Kidney epithelial cell (primary cell): ENCODE measurements at regions not wholly inside any gene's neighbourhood (a gene's known extent, or its start where the extent isn't known, plus 50 kb on each side); places are given as distances from the start of the nearest gene placed in this dataset.

Experiments used
- DNase-seq: peaks from one replicate; pipeline ENCODE4 v3.0.0-alpha.2; 2010; ENCODE audit warnings: low read depth
- H3K27me3 ChIP-seq: 2 replicates; pipeline ENCODE4 v1.6.0; 2011; ENCODE audit warnings: low read length; ENCODE audit not compliant: control insufficient read depth, insufficient read depth
- H3K36me3 ChIP-seq: 2 replicates; pipeline ENCODE4 v1.5.1; 2011; ENCODE audit warnings: low read length; ENCODE audit not compliant: control insufficient read depth, insufficient read depth
- H3K4me3 ChIP-seq: 2 replicates; pipeline ENCODE4 v1.5.1; 2011; ENCODE audit warnings: low read depth, mild to moderate bottlenecking, control low read depth, low read length
- TF ChIP-seq, protein P1 (sequence below): IDR thresholded peaks from 2 replicates; pipeline ENCODE4 v1.5.1; 2011; ENCODE audit warnings: mild to moderate bottlenecking, moderate library complexity, low read length, control low read depth, inconsistent platforms; ENCODE audit not compliant: insufficient read depth, poor library complexity, severe bottlenecking

- Histone ChIP-seq H3K4me3 (no peak overlapping the region), H3K27me3 (no peaks in the 10 kb centered on the region), H3K36me3 (no peaks in the 10 kb centered on the region)
- DNase-seq = no peak
- TF ChIP-seq, protein P1, sequence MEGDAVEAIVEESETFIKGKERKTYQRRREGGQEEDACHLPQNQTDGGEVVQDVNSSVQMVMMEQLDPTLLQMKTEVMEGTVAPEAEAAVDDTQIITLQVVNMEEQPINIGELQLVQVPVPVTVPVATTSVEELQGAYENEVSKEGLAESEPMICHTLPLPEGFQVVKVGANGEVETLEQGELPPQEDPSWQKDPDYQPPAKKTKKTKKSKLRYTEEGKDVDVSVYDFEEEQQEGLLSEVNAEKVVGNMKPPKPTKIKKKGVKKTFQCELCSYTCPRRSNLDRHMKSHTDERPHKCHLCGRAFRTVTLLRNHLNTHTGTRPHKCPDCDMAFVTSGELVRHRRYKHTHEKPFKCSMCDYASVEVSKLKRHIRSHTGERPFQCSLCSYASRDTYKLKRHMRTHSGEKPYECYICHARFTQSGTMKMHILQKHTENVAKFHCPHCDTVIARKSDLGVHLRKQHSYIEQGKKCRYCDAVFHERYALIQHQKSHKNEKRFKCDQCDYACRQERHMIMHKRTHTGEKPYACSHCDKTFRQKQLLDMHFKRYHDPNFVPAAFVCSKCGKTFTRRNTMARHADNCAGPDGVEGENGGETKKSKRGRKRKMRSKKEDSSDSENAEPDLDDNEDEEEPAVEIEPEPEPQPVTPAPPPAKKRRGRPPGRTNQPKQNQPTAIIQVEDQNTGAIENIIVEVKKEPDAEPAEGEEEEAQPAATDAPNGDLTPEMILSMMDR = no peak
Observed at GRCh38 chr2:139260052-139260430, 479.9 kb upstream of the NXPH2 start.

DNA sequence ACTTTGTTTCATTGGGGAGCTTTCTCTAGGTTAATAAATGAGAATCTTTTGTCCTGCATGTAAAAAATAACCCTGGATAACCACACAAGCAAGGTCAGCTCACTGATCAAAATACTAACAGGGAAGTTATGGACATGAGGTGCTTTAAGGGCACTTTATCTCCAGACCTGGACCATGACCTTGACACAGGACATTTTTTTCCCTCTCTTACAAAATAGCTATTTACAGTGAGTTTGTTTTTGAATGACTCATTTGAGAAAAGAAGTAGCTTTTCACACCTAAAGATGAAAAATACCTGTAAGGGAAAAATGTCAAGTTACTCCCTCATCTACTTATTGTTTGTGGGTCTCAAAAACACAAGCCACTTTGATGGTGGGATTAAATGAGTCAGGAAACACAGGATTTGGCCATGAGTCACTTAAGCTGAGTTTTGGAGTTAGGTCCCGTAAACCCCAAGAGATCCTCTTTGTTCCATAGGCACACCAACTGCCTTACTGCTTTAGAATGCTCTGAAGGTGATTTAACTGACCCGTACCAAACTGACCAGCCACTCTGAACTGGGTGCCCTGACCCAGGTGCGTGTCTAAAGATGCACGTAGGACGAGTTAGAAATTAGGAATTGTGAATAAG is 479.3 kb upstream of the NXPH2 start:
- Histone ChIP-seq H3K27me3 (no peaks in the 10 kb centered on the region), H3K36me3 (no peaks in the 10 kb centered on the region), H3K4me3 (no peak overlapping the region)
- TF ChIP-seq, protein P1 = no peak
- no peak for DNase-seq

GRCh38 chr2:139241286-139241685 is 461.1 kb upstream of the NXPH2 start:
- DNase-seq = no peak
- Histone ChIP-seq H3K27me3 (no peaks in the 10 kb centered on the region), H3K36me3 (no peaks in the 10 kb centered on the region), H3K4me3 (no peak overlapping the region)
- TF ChIP-seq, protein P1 = no peak

- no peak overlapping the region for H3K4me3 ChIP-seq
Observed at GRCh38 chr2:139237023-139237422, 456.8 kb upstream of the NXPH2 start.

DNA sequence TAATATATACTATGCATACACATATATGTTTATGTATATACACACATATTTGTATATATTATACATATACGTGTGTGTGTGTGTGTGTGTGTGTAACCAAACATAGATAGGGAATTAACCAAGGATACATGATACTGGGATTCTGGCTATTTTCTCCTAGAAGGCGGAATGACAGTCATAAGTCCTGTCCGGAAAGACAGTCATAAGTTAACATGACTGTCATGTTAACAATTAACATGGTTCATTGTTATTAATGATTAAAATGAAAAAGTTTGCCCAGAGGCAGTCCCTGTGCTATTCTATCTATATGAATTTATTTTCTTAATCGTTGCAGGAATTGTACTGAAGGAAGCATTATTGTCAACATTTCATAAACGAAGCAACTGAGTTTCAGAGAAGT is 450.7 kb upstream of the NXPH2 start:
- H3K36me3 ChIP-seq = no peaks in the 10 kb centered on the region
- H3K27me3 ChIP-seq = no peaks in the 10 kb centered on the region
- TF ChIP-seq, protein P1 = no peak
- no peak for DNase-seq
- H3K4me3 ChIP-seq = no peak overlapping the region

More at GRCh38 chr2:139237023-139237422, 456.8 kb upstream of the NXPH2 start:
- H3K36me3 ChIP-seq = no peaks in the 10 kb centered on the region
- DNase-seq = no peak
- H3K27me3 ChIP-seq = no peaks in the 10 kb centered on the region
- TF ChIP-seq, protein P1 = no peak

DNA sequence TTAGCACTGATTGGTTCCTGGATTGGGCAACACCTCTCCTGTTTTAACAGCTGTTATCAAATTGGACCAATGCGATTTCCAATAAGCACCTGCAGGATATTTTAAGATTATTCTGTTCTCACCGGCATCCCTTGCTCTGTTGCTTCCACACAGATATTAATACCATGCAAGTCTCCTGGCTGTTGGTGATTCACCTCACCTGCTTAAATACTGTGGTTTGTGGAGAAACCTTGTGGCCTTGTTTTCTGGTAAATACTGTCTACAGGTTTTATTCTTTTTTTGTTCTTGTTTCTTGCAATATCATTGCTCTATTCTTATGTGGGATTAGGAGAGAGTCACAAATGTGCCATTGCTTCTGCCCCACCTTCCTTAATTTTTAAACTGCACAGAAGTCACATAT is 448.1 kb upstream of the NXPH2 start:
- H3K4me3 ChIP-seq = no peak overlapping the region
- no peaks in the 10 kb centered on the region for H3K36me3 ChIP-seq
- TF ChIP-seq, protein P1 = no peak
- DNase-seq = no peak
- H3K27me3 ChIP-seq = no peaks in the 10 kb centered on the region
